WTC11 (cell line): ENCODE measurements at regions not wholly inside any gene's neighbourhood (a gene's known extent, or its start where the extent isn't known, plus 50 kb on each side); places are given as distances from the start of the nearest gene placed in this dataset.

Source experiments
- ATAC-seq: fragments of 200-7000 bp; cut with Tn5 transposase; 2 replicates; pipeline ENCODE4 v1.10.0; 2021; ENCODE audit warnings: mild to moderate bottlenecking, moderate library complexity
- CTCF ChIA-PET: fragments of 300-600 bp; sonication (Branson Sonifier 250); formaldehyde crosslinking; loops from one replicate; lab custom pipeline; 2021; ENCODE audit warnings: antibody characterized with exemption; lab: Charles Lee
- POLR2A ChIA-PET: fragments of 350-600 bp; sonication (Branson Sonifier 250); formaldehyde crosslinking; loops from one replicate; lab custom pipeline; 2021; ENCODE audit warnings: antibody characterized with exemption; lab: Charles Lee
- DNase-seq: peaks from one replicate; pipeline ENCODE4 v3.0.0; 2021; ENCODE audit warnings: low spot score
- H3K27ac Mint-ChIP-seq: 2 replicates; pipeline ENCODE4 v1.8.0; 2021; ENCODE audit warnings: mixed read lengths
- H3K27me3 Mint-ChIP-seq: 2 replicates; pipeline ENCODE4 v1.8.0; 2021; ENCODE audit warnings: low read depth, mild to moderate bottlenecking, moderate library complexity, mixed read lengths
- H3K36me3 Mint-ChIP-seq: 2 replicates; pipeline ENCODE4 v1.8.0; 2021; ENCODE audit warnings: mixed read lengths
- H3K4me1 Mint-ChIP-seq: 2 replicates; pipeline ENCODE4 v1.8.0; 2022; ENCODE audit warnings: mixed read lengths
- H3K4me3 Mint-ChIP-seq: 2 replicates; pipeline ENCODE4 v1.8.0; 2021; ENCODE audit warnings: mild to moderate bottlenecking, moderate library complexity, mixed read lengths
- H3K9me3 Mint-ChIP-seq: 2 replicates; pipeline ENCODE4 v1.8.0; 2021; ENCODE audit warnings: mixed read lengths
- FOXJ3 ChIP-seq: sonication (generic); formaldehyde crosslinking; IDR thresholded peaks from 2 replicates; pipeline ENCODE4 v1.9.0; 2021; ENCODE audit warnings: missing genetic modification reagents, mild to moderate bottlenecking, borderline replicate concordance
- GABPB1 ChIP-seq: sonication (generic); formaldehyde crosslinking; IDR thresholded peaks from 2 replicates; pipeline ENCODE4 v1.8.1; 2023; ENCODE audit warnings: mild to moderate bottlenecking, missing genetic modification reagents
- GTF2I ChIP-seq: fragments of 250-450 bp; sonication (Bioruptor Pico); conservative IDR thresholded peaks from 2 replicates; pipeline ENCODE4 v1.4.0; 2021; ENCODE audit warnings: mild to moderate bottlenecking
- HMGA2 ChIP-seq: fragments of 250-450 bp; sonication (Bioruptor Pico); IDR thresholded peaks from 2 replicates; pipeline ENCODE4 v1.4.0; 2021; ENCODE audit warnings: mild to moderate bottlenecking, moderate library complexity
- NFATC4 ChIP-seq: fragments of 250-450 bp; sonication (Bioruptor Pico); IDR thresholded peaks from 2 replicates; pipeline ENCODE4 v1.9.0; 2021; ENCODE audit warnings: mild to moderate bottlenecking
- NFE2L1 ChIP-seq: sonication (generic); formaldehyde crosslinking; IDR thresholded peaks from 2 replicates; pipeline ENCODE4 v1.8.1; 2023; ENCODE audit warnings: missing genetic modification reagents
- NR3C1 ChIP-seq: sonication (generic); formaldehyde crosslinking; conservative IDR thresholded peaks from 2 replicates; pipeline ENCODE4 v1.8.1; 2023; ENCODE audit warnings: low read depth, mild to moderate bottlenecking, missing genetic modification reagents
- RORB ChIP-seq: fragments of 250-450 bp; sonication (Bioruptor Pico); IDR thresholded peaks from 2 replicates; pipeline ENCODE4 v1.9.0; 2021; ENCODE audit warnings: mild to moderate bottlenecking
- ZNF138 ChIP-seq: sonication (generic); formaldehyde crosslinking; conservative IDR thresholded peaks from 2 replicates; pipeline ENCODE4 v1.8.1; 2022; ENCODE audit warnings: mild to moderate bottlenecking, moderate library complexity, missing genetic modification reagents
- ZNF219 ChIP-seq: sonication (generic); formaldehyde crosslinking; IDR thresholded peaks from 2 replicates; pipeline ENCODE4 v1.8.0; 2023; ENCODE audit warnings: missing genetic modification reagents, mild to moderate bottlenecking, borderline replicate concordance
- ZNF232 ChIP-seq: sonication (generic); formaldehyde crosslinking; IDR thresholded peaks from 2 replicates; pipeline ENCODE4 v1.8.0; 2022; ENCODE audit warnings: mild to moderate bottlenecking, missing genetic modification reagents
- TF ChIP-seq, protein P1 (sequence below): fragments of 250-450 bp; sonication (Bioruptor Pico); IDR thresholded peaks from 2 replicates; pipeline ENCODE4 v2.1.2; 2022; ENCODE audit warnings: mild to moderate bottlenecking, moderate library complexity
- TF ChIP-seq, protein P2 (sequence below): fragments of 250-450 bp; sonication (Bioruptor Pico); IDR thresholded peaks from 2 replicates; pipeline ENCODE4 v1.9.0; 2021; ENCODE audit warnings: mild to moderate bottlenecking, borderline replicate concordance
- TF ChIP-seq, protein P3 (sequence below): sonication (generic); formaldehyde crosslinking; IDR thresholded peaks from 2 replicates; pipeline ENCODE4 v1.8.1; 2023; ENCODE audit warnings: mild to moderate bottlenecking, missing genetic modification reagents
- TF ChIP-seq, protein P4 (sequence below): sonication (generic); formaldehyde crosslinking; conservative IDR thresholded peaks from 2 replicates; pipeline ENCODE4 v1.8.1; 2022; ENCODE audit warnings: mild to moderate bottlenecking, missing genetic modification reagents
- TF ChIP-seq, protein P5 (sequence below): sonication (generic); formaldehyde crosslinking; IDR thresholded peaks from 2 replicates; pipeline ENCODE4 v1.8.1; 2023; ENCODE audit warnings: mild to moderate bottlenecking, missing genetic modification reagents, borderline replicate concordance
- TF ChIP-seq, protein P6 (sequence below): sonication (generic); formaldehyde crosslinking; IDR thresholded peaks from 2 replicates; pipeline ENCODE4 v1.8.1; 2022; ENCODE audit warnings: mild to moderate bottlenecking, moderate library complexity, missing genetic modification reagents

DNA sequence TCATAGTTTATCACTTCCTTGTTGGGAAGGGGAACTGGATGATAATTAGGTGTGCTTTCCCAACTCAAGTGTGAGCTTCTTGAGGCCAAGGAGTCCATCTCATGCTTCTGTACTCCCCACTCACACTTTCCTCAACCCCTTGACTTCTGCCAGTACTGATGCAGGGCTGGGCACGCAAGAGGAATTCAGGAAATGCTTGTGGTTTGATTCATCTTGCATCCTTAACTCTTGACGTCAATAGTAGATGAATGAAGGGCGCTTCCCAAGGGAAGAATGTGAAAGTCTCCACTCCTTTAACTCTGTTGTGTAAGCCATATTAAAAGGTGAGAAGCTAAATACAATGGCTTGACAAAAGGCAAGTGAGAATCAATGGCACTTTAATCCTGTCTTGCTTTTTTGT lies 101.8 kb downstream of the AGTR2 start:
- TF ChIP-seq GTF2I (CRISPR knock-in tag) (no peak), HMGA2 (CRISPR knock-in tag) (no peak), ZNF219 (no peak), NR3C1 (CRISPR knock-in tag) (no peak), NFATC4 (CRISPR knock-in tag) (no peak), FOXJ3 (CRISPR knock-in tag) (no peak), RORB (CRISPR knock-in tag) (no peak), ZNF138 (no peak), ZNF232 (CRISPR knock-in tag) (no peak)
- TF ChIP-seq, protein P1, sequence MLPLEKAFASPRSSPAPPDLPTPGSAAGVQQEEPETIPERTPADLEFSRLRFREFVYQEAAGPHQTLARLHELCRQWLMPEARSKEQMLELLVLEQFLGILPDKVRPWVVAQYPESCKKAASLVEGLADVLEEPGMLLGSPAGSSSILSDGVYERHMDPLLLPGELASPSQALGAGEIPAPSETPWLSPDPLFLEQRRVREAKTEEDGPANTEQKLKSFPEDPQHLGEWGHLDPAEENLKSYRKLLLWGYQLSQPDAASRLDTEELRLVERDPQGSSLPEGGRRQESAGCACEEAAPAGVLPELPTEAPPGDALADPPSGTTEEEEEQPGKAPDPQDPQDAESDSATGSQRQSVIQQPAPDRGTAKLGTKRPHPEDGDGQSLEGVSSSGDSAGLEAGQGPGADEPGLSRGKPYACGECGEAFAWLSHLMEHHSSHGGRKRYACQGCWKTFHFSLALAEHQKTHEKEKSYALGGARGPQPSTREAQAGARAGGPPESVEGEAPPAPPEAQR (CRISPR knock-in tag) = no peak
- Mint-ChIP-seq H3K9me3 (0 out of 2 replicates have a peak, but pooled peaks cover 3% of the 10 kb centered on the region), H3K4me1 (peaks cover 6% of the 10 kb centered on the region), H3K36me3 (no peaks in the 10 kb centered on the region), H3K27me3 (peaks cover 5% of the 10 kb centered on the region; the same call in 1 of the 2 replicates), H3K4me3 (no peak overlapping the region), H3K27ac (no peak overlapping the region)
- POLR2A ChIA-PET = no interaction called here
- CTCF ChIA-PET = no interaction called here
- ATAC-seq (no peak), DNase-seq (no peak)

DNA sequence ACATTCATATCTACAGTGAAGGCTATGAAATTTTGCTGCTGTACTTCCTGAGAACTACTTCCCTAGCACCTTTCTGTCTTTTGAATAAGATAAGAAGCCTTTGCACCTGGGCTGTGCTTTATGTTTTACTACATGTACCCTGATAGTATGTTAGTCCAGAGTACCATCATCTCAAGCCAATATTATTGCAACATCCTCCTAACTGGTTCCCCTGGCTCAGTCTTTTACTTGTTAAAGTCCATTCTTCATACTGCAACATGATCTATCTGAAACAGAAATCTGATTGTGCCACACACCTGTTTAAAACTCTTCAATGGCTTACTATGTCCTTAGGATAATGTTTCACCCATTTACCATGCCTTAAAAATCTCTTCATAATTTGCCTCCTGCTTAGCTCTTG lies 102.3 kb downstream of the AGTR2 start:
- TF ChIP-seq, protein P2, sequence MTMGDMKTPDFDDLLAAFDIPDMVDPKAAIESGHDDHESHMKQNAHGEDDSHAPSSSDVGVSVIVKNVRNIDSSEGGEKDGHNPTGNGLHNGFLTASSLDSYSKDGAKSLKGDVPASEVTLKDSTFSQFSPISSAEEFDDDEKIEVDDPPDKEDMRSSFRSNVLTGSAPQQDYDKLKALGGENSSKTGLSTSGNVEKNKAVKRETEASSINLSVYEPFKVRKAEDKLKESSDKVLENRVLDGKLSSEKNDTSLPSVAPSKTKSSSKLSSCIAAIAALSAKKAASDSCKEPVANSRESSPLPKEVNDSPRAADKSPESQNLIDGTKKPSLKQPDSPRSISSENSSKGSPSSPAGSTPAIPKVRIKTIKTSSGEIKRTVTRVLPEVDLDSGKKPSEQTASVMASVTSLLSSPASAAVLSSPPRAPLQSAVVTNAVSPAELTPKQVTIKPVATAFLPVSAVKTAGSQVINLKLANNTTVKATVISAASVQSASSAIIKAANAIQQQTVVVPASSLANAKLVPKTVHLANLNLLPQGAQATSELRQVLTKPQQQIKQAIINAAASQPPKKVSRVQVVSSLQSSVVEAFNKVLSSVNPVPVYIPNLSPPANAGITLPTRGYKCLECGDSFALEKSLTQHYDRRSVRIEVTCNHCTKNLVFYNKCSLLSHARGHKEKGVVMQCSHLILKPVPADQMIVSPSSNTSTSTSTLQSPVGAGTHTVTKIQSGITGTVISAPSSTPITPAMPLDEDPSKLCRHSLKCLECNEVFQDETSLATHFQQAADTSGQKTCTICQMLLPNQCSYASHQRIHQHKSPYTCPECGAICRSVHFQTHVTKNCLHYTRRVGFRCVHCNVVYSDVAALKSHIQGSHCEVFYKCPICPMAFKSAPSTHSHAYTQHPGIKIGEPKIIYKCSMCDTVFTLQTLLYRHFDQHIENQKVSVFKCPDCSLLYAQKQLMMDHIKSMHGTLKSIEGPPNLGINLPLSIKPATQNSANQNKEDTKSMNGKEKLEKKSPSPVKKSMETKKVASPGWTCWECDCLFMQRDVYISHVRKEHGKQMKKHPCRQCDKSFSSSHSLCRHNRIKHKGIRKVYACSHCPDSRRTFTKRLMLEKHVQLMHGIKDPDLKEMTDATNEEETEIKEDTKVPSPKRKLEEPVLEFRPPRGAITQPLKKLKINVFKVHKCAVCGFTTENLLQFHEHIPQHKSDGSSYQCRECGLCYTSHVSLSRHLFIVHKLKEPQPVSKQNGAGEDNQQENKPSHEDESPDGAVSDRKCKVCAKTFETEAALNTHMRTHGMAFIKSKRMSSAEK (CRISPR knock-in tag) = no peak
- TF ChIP-seq GABPB1 (CRISPR knock-in tag) (no peak), NFE2L1 (CRISPR knock-in tag) (no peak), RORB (CRISPR knock-in tag) (no peak), NFATC4 (CRISPR knock-in tag) (no peak)
- TF ChIP-seq, protein P3, sequence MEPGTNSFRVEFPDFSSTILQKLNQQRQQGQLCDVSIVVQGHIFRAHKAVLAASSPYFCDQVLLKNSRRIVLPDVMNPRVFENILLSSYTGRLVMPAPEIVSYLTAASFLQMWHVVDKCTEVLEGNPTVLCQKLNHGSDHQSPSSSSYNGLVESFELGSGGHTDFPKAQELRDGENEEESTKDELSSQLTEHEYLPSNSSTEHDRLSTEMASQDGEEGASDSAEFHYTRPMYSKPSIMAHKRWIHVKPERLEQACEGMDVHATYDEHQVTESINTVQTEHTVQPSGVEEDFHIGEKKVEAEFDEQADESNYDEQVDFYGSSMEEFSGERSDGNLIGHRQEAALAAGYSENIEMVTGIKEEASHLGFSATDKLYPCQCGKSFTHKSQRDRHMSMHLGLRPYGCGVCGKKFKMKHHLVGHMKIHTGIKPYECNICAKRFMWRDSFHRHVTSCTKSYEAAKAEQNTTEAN (CRISPR knock-in tag) = no peak
- TF ChIP-seq, all 79 proteins: peak for 0
- CTCF ChIA-PET = no interaction called here
- Mint-ChIP-seq H3K4me1 (peaks cover 6% of the 10 kb centered on the region), H3K36me3 (no peaks in the 10 kb centered on the region), H3K9me3 (0 out of 2 replicates have a peak, but pooled peaks cover 3% of the 10 kb centered on the region), H3K27me3 (peaks cover 5% of the 10 kb centered on the region; the same call in 1 of the 2 replicates), H3K27ac (no peak overlapping the region), H3K4me3 (no peak overlapping the region)
- ATAC-seq (no peak), DNase-seq (no peak)
- POLR2A ChIA-PET = no interaction called here

DNA sequence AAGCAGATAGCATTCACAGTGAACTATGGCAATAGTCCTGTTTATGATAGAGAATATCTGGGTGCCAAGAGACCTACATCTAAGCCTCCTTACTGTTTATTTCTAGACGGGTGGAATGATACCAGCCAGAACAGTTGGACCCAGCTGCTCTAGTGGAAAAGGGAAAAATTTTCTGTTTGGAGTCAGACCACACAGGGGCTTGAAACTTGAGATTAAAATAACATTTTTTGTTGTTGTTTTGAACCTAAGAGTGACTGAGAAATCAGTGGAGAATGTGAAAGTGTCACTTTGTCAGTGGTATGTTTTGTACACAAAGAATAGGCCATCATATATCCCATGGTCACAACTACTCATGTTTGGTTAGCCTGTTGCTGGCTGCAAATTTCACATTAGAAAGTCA lies 105.7 kb downstream of the AGTR2 start:
- peaks cover 6% of the 10 kb centered on the region for H3K4me1 Mint-ChIP-seq
- 0 out of 2 replicates have a peak, but pooled peaks cover 4% of the 10 kb centered on the region for H3K9me3 Mint-ChIP-seq
- no peak overlapping the region for H3K4me3 Mint-ChIP-seq
- H3K27ac Mint-ChIP-seq = no peak overlapping the region
- H3K36me3 Mint-ChIP-seq = no peaks in the 10 kb centered on the region
- ChIA-PET POLR2A (no interaction called here), CTCF (interaction anchor here (1.2 kb wide), 1 partner anchor 214 kb away, joined by 3 read pairs; no protein-coding TSS in a partner anchor)
- H3K27me3 Mint-ChIP-seq = peaks cover 5% of the 10 kb centered on the region; the same call in 1 of the 2 replicates
- no peak for DNase-seq
- no peak for ATAC-seq
- TF ChIP-seq NR3C1 (CRISPR knock-in tag) = no peak
- TF ChIP-seq, protein P4, sequence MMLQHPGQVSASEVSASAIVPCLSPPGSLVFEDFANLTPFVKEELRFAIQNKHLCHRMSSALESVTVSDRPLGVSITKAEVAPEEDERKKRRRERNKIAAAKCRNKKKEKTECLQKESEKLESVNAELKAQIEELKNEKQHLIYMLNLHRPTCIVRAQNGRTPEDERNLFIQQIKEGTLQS (CRISPR knock-in tag) = no peak
- TF ChIP-seq, protein P5, sequence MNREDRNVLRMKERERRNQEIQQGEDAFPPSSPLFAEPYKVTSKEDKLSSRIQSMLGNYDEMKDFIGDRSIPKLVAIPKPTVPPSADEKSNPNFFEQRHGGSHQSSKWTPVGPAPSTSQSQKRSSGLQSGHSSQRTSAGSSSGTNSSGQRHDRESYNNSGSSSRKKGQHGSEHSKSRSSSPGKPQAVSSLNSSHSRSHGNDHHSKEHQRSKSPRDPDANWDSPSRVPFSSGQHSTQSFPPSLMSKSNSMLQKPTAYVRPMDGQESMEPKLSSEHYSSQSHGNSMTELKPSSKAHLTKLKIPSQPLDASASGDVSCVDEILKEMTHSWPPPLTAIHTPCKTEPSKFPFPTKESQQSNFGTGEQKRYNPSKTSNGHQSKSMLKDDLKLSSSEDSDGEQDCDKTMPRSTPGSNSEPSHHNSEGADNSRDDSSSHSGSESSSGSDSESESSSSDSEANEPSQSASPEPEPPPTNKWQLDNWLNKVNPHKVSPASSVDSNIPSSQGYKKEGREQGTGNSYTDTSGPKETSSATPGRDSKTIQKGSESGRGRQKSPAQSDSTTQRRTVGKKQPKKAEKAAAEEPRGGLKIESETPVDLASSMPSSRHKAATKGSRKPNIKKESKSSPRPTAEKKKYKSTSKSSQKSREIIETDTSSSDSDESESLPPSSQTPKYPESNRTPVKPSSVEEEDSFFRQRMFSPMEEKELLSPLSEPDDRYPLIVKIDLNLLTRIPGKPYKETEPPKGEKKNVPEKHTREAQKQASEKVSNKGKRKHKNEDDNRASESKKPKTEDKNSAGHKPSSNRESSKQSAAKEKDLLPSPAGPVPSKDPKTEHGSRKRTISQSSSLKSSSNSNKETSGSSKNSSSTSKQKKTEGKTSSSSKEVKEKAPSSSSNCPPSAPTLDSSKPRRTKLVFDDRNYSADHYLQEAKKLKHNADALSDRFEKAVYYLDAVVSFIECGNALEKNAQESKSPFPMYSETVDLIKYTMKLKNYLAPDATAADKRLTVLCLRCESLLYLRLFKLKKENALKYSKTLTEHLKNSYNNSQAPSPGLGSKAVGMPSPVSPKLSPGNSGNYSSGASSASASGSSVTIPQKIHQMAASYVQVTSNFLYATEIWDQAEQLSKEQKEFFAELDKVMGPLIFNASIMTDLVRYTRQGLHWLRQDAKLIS (CRISPR knock-in tag) = no peak
- TF ChIP-seq, protein P6, sequence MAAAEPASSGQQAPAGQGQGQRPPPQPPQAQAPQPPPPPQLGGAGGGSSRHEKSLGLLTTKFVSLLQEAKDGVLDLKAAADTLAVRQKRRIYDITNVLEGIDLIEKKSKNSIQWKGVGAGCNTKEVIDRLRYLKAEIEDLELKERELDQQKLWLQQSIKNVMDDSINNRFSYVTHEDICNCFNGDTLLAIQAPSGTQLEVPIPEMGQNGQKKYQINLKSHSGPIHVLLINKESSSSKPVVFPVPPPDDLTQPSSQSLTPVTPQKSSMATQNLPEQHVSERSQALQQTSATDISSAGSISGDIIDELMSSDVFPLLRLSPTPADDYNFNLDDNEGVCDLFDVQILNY (CRISPR knock-in tag) = no peak
- TF ChIP-seq, protein P3 (CRISPR knock-in tag) = no peak
